Tibial nerve (tissue), 4 donors: ENCODE measurements at regions not wholly inside any gene's neighbourhood (a gene's known extent, or its start where the extent isn't known, plus 50 kb on each side); places are given as distances from the start of the nearest gene placed in this dataset.
"Not testable (repeated sequence)": the region's sequence is repeated elsewhere in the genome, so short reads cannot be mapped to it uniquely, and the experiment has no call there.

Experiments used
- DNase-seq, 2 donors: peaks; one replicate each; pipeline ENCODE4 v3.0.0-alpha.2; 2019; ENCODE audit warnings: low spot score in 2 of 2
- H3K27ac ChIP-seq, 4 donors: fragments of 200-600 bp; sonication (generic) in 3 of 4; one replicate each; pipeline ENCODE4 v1.5.1; 2017 to 2019; ENCODE audit warnings: mild to moderate bottlenecking in 1 of 4
- H3K27me3 ChIP-seq, 2 donors: fragments of 200-600 bp; sonication (generic) in 1 of 2; one replicate each; pipeline versions ENCODE4 v1.5.1 to v1.6.0; 2017 to 2019
- H3K36me3 ChIP-seq, 3 donors: fragments of 200-600 bp; sonication (generic); one replicate each; pipeline ENCODE4 v1.5.1; 2018 to 2019
- H3K4me1 ChIP-seq, 4 donors: fragments of 200-600 bp; sonication (generic) in 3 of 4; one replicate each; pipeline ENCODE4 v1.5.1; 2017 to 2019
- H3K4me3 ChIP-seq, 4 donors: fragments of 200-600 bp; sonication (generic) in 3 of 4; one replicate each; pipeline ENCODE4 v1.5.1; 2017 to 2019; ENCODE audit warnings: mild to moderate bottlenecking in 1 of 4, moderate library complexity in 1 of 4
- H3K9me3 ChIP-seq, 4 donors: fragments of 200-600 bp; sonication (generic) in 3 of 4; one replicate each; pipeline ENCODE4 v1.5.1; 2017 to 2019
- WGBS, 2 donors: methylation state at CpG; one replicate each; pipeline ENCODE4 v1.1.5; 2018; 5-methylcytosine and 5-hydroxymethylcytosine counted together

GRCh38 chr2:87246066-87246717 lies 224.5 kb upstream of the PLGLB1 start:
- H3K36me3 ChIP-seq, H3K4me1 ChIP-seq, H3K4me3 ChIP-seq, H3K27ac ChIP-seq, H3K9me3 ChIP-seq, H3K27me3 ChIP-seq, DNase-seq: not testable (repeated sequence)
- WGBS, 2 donors = 43 to 49% methylated on average over 10 to 11 of the region's 11 CpGs

GRCh38 chr2:87252046-87252445 lies 230.4 kb upstream of the PLGLB1 start:
- H3K36me3 ChIP-seq, DNase-seq, H3K27ac ChIP-seq, H3K4me3 ChIP-seq, H3K27me3 ChIP-seq, H3K9me3 ChIP-seq, H3K4me1 ChIP-seq: not testable (repeated sequence)
- 92 to 100% methylated on average over 1 to 2 of the region's 5 CpGs for WGBS, 2 donors

- H3K27ac ChIP-seq, H3K9me3 ChIP-seq, H3K4me3 ChIP-seq, H3K4me1 ChIP-seq, H3K27me3 ChIP-seq, DNase-seq, H3K36me3 ChIP-seq: not testable (repeated sequence)
- WGBS, 2 donors = no CpG with 5 or more reads among the region's 1 CpG
These were observed 232.9 kb upstream of the PLGLB1 start for GRCh38 chr2:87254562-87254961.

- DNase-seq, H3K4me1 ChIP-seq, H3K36me3 ChIP-seq, H3K4me3 ChIP-seq, H3K9me3 ChIP-seq, H3K27ac ChIP-seq, H3K27me3 ChIP-seq: not testable (repeated sequence)
- WGBS, 2 donors = 92 to 96% methylated on average over 11 to 12 of the region's 14 CpGs
These were observed 233.8 kb upstream of the PLGLB1 start for GRCh38 chr2:87255410-87255809.

- H3K27ac ChIP-seq, H3K9me3 ChIP-seq, H3K4me1 ChIP-seq, H3K36me3 ChIP-seq, DNase-seq, H3K27me3 ChIP-seq, H3K4me3 ChIP-seq: not testable (repeated sequence)
- no CpG with 5 or more reads among the region's 7 CpGs for WGBS, 2 donors
These were observed 237.2 kb upstream of the PLGLB1 start for GRCh38 chr2:87258887-87259286.

- not testable (repeated sequence) for H3K27me3 ChIP-seq, H3K9me3 ChIP-seq, H3K4me3 ChIP-seq, H3K4me1 ChIP-seq, H3K36me3 ChIP-seq, H3K27ac ChIP-seq, DNase-seq
- 83 to 91% methylated on average over 1 to 3 of the region's 4 CpGs for WGBS, 2 donors
These were observed 240.6 kb upstream of the PLGLB1 start for GRCh38 chr2:87262184-87262702.

GRCh38 chr2:87263868-87264518 lies 242.3 kb upstream of the PLGLB1 start:
- H3K27ac ChIP-seq, DNase-seq, H3K36me3 ChIP-seq, H3K9me3 ChIP-seq, H3K27me3 ChIP-seq, H3K4me1 ChIP-seq, H3K4me3 ChIP-seq: not testable (repeated sequence)
- WGBS, 2 donors = 29% methylated on average over 1 of the region's 3 CpGs; no CpG with 5 or more reads in 1 of the 2 donors

GRCh38 chr2:87275192-87275591 lies 253.5 kb upstream of the PLGLB1 start:
- not testable (repeated sequence) for H3K4me3 ChIP-seq, H3K27ac ChIP-seq, H3K4me1 ChIP-seq, H3K27me3 ChIP-seq, H3K9me3 ChIP-seq, DNase-seq, H3K36me3 ChIP-seq
- WGBS, 2 donors = 75 to 92% methylated on average over 2 of the region's 2 CpGs

- H3K4me3 ChIP-seq, H3K4me1 ChIP-seq, DNase-seq, H3K27ac ChIP-seq, H3K9me3 ChIP-seq, H3K27me3 ChIP-seq, H3K36me3 ChIP-seq: not testable (repeated sequence)
- 72 to 94% methylated on average over 5 of the region's 5 CpGs for WGBS, 2 donors
These were observed 254.5 kb upstream of the PLGLB1 start for GRCh38 chr2:87275974-87276629.

GRCh38 chr2:87276673-87277072 lies 255.0 kb upstream of the PLGLB1 start:
- H3K27ac ChIP-seq, H3K9me3 ChIP-seq, H3K4me1 ChIP-seq, H3K27me3 ChIP-seq, H3K4me3 ChIP-seq, DNase-seq, H3K36me3 ChIP-seq: not testable (repeated sequence)
- 83 to 88% methylated on average over 1 to 2 of the region's 2 CpGs for WGBS, 2 donors

- WGBS, 2 donors = no CpG with 5 or more reads among the region's 3 CpGs
- DNase-seq, H3K27me3 ChIP-seq, H3K4me1 ChIP-seq, H3K9me3 ChIP-seq, H3K4me3 ChIP-seq, H3K36me3 ChIP-seq, H3K27ac ChIP-seq: not testable (repeated sequence)
These were observed 256.1 kb upstream of the PLGLB1 start for GRCh38 chr2:87277734-87278133.

- WGBS, 2 donors = 97% methylated on average over 4 of the region's 10 CpGs; no CpG with 5 or more reads in 1 of the 2 donors
- not testable (repeated sequence) for H3K9me3 ChIP-seq, H3K27ac ChIP-seq, H3K36me3 ChIP-seq, H3K4me1 ChIP-seq, DNase-seq, H3K27me3 ChIP-seq, H3K4me3 ChIP-seq
These were observed 259.1 kb upstream of the PLGLB1 start for GRCh38 chr2:87280596-87281355.

- WGBS, 2 donors = 82 to 83% methylated on average over 13 to 17 of the region's 18 CpGs
- H3K27ac ChIP-seq = not testable (repeated sequence)
These were observed 262.3 kb upstream of the PLGLB1 start for GRCh38 chr2:87283735-87284470.

More at GRCh38 chr2:87283735-87284470, 262.3 kb upstream of the PLGLB1 start:
- H3K27me3 ChIP-seq, H3K4me3 ChIP-seq, DNase-seq, H3K36me3 ChIP-seq, H3K4me1 ChIP-seq, H3K9me3 ChIP-seq: not testable (repeated sequence)
